Effector memory CD4-positive, alpha-beta T cell (primary cell): ENCODE measurements at regions not wholly inside any gene's neighbourhood (a gene's known extent, or its start where the extent isn't known, plus 50 kb on each side); places are given as distances from the start of the nearest gene placed in this dataset.

ENCODE experiments used
- DNase-seq, 3 donors: peaks; one replicate each; pipeline ENCODE4 v3.0.0-alpha.2; 2020
- H3K27ac ChIP-seq: 2 replicates; pipeline ENCODE4 v1.7.0; 2013; ENCODE audit warnings: mild to moderate bottlenecking, low read length, moderate library complexity; ENCODE audit not compliant: insufficient read depth, poor library complexity, severe bottlenecking
- H3K27me3 ChIP-seq: replicated peaks from 2 replicates; pipeline ENCODE4 v1.7.0; 2013; ENCODE audit warnings: mild to moderate bottlenecking, low read length; ENCODE audit not compliant: insufficient read depth, control insufficient read depth, poor library complexity, severe bottlenecking
- H3K36me3 ChIP-seq: 2 replicates; pipeline ENCODE4 v1.7.0; 2013; ENCODE audit warnings: mild to moderate bottlenecking, low read length, moderate library complexity; ENCODE audit not compliant: control insufficient read depth, insufficient read depth
- H3K4me1 ChIP-seq: 2 replicates; pipeline ENCODE4 v1.7.0; 2013; ENCODE audit warnings: low read length, mild to moderate bottlenecking; ENCODE audit not compliant: control insufficient read depth, insufficient read depth, poor library complexity, severe bottlenecking
- H3K4me3 ChIP-seq: 2 replicates; pipeline ENCODE4 v1.7.0; 2013; ENCODE audit warnings: low read length, low read depth, mild to moderate bottlenecking; ENCODE audit not compliant: insufficient read depth, poor library complexity, severe bottlenecking
- H3K9me3 ChIP-seq: 2 replicates; pipeline ENCODE4 v1.7.0; 2013; ENCODE audit warnings: mild to moderate bottlenecking, low read length, moderate library complexity; ENCODE audit not compliant: control insufficient read depth

DNA sequence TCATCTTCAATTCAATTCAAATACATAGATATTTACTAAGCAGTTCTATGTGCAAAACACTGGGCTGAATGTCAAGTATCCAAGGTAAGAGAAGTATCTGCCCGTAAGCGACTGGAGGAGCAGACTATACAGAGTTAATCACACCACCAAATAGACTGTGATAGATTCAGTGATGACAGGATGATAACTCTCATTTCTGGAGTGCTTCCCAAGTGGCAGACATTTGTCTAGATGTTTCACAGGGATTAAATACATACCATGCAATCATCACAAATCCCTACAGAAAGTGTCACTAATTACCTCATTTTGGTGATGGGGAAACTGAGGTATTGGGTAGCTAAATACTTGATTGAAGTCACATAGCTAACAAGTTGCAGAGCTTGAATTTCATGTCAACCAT lies 508.7 kb upstream of the TENM4 start:
- Histone ChIP-seq H3K9me3 (no peaks in the 10 kb centered on the region), H3K36me3 (no peaks in the 10 kb centered on the region), H3K4me1 (no peaks in the 10 kb centered on the region), H3K27ac (no peak overlapping the region), H3K27me3 (no peaks in the 10 kb centered on the region), H3K4me3 (no peak overlapping the region)
- no peak for DNase-seq

DNA sequence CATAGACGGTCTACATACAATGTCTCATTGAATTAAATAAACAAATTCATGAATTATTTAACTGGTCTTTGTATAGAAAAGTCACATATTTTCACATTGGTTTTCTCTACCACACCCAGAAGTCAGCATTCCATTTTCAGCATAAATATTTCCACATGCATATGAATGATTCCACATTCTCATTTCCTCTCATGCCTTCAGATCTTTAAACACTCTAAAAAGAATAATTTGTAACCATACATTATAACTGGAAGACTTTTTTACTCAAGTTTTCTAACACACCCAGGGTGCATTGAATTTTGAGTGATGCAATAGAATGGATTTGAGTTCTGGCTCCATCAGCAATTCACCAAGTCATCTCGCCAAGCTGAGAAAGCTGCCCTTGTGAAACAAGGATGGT lies 501.8 kb upstream of the TENM4 start:
- Histone ChIP-seq H3K4me3 (no peak overlapping the region), H3K36me3 (no peaks in the 10 kb centered on the region), H3K9me3 (no peaks in the 10 kb centered on the region), H3K27me3 (no peaks in the 10 kb centered on the region), H3K4me1 (no peaks in the 10 kb centered on the region), H3K27ac (no peak overlapping the region)
- no peak for DNase-seq

DNA sequence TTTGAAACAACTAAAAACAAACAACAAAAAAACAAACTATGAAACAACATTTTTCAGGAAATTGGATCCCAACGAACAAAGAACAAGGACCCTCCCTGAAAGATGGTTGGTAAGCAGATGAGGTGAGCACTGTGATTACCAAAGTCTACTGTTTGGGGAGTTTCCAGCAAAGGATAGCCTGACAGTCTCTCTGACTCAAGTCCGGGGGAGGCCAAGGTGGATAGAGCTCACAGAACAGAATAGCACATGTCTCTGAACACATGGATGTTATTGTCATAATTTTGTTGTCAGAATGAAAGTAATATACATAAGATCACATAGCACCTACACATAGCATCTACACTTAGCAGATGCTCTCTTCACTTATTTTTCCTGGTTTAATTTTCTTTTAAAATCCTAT lies 501.3 kb upstream of the TENM4 start:
- H3K27ac ChIP-seq, result no peak overlapping the region

DNA sequence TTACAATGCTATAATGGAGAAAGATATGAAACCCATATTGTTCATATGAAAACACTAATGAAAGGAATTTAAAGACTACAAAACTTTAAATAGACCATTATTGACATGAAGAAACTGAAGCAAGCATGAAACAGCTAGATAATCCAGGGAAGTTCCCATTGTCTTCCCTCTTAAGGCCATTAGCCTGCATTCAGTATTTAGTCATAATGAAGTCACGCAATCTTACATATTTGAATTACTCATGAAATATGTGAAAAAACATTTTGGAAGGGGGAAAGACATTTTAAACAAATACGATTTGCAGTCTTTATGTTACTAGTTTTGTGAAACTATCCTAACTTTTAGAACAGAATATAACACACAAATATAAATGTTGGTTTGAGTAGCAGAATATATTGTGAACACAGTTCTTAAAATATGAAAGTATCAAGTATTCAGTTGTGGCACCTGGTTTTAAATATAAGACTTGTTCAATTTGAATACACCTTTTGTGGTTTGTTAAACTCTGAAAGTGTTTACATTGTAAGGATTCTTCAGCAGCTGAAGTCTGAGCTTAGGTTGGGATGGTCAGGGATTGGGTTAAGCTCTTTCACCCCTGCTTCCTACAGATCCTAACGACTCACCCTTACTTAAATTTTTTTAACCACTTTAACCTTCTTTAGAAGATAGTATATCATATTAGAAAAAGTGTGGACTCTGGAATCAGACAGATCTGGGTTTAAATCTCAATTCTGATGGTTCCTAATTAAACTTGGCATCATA lies 500.3 kb upstream of the TENM4 start:
- no peaks in the 10 kb centered on the region for H3K4me1 ChIP-seq
- H3K9me3 ChIP-seq, result no peaks in the 10 kb centered on the region
- H3K27me3 ChIP-seq, result no peaks in the 10 kb centered on the region
- no peak for DNase-seq
- H3K36me3 ChIP-seq, result no peaks in the 10 kb centered on the region
- no peak overlapping the region for H3K4me3 ChIP-seq
- no peak overlapping the region for H3K27ac ChIP-seq

More for the DNA sequence above, 501.3 kb upstream of the TENM4 start:
- H3K9me3 ChIP-seq, result no peaks in the 10 kb centered on the region
- DNase-seq, result no peak
- no peaks in the 10 kb centered on the region for H3K36me3 ChIP-seq
- no peak overlapping the region for H3K4me3 ChIP-seq
- H3K27me3 ChIP-seq, result no peaks in the 10 kb centered on the region
- no peaks in the 10 kb centered on the region for H3K4me1 ChIP-seq

DNA sequence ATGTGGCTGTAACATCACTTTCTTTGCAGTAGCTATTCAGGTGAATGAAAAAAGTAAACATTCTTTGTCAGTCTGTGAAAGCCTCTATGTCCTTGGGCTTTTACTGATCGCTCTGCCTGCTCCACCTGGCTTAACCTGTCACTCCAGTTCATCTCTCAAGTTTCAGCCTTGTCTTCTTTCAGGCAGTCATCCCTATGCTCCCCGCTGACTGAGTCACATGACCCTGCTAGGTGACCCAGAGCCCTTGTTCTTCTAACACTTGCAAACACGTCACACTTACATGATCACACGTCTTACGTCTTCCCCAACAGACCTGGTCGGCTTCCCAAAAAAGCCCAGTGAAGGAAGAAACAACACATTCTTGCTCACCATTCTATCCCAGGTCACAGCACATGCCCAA lies 499.3 kb upstream of the TENM4 start:
- Histone ChIP-seq H3K9me3 (no peaks in the 10 kb centered on the region), H3K4me3 (no peak overlapping the region), H3K27me3 (no peaks in the 10 kb centered on the region), H3K36me3 (no peaks in the 10 kb centered on the region), H3K27ac (no peak overlapping the region), H3K4me1 (no peaks in the 10 kb centered on the region)
- DNase-seq, result no peak

DNA sequence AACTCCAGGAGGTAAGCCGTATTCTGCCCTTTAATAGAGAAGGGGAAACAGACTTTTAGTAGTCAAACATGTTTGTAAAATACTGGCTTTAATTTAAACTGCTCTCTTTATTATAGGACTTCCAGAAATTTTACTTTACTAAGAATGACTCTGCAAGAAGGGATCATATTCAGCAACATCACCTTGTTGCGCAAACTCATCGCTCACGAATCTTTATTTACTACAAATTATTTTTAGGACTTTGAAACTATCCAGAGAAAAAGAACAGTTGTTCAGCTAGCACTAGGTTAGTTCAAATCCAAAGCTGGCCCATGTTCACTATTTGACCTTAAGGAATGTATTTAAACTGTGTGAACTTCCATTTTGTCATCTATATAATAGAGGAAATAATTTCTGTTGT lies 498.3 kb upstream of the TENM4 start:
- no peak for DNase-seq
- H3K27me3 ChIP-seq, result no peaks in the 10 kb centered on the region
- no peaks in the 10 kb centered on the region for H3K36me3 ChIP-seq
- no peak overlapping the region for H3K27ac ChIP-seq
- no peak overlapping the region for H3K4me3 ChIP-seq
- no peaks in the 10 kb centered on the region for H3K9me3 ChIP-seq
- no peaks in the 10 kb centered on the region for H3K4me1 ChIP-seq

DNA sequence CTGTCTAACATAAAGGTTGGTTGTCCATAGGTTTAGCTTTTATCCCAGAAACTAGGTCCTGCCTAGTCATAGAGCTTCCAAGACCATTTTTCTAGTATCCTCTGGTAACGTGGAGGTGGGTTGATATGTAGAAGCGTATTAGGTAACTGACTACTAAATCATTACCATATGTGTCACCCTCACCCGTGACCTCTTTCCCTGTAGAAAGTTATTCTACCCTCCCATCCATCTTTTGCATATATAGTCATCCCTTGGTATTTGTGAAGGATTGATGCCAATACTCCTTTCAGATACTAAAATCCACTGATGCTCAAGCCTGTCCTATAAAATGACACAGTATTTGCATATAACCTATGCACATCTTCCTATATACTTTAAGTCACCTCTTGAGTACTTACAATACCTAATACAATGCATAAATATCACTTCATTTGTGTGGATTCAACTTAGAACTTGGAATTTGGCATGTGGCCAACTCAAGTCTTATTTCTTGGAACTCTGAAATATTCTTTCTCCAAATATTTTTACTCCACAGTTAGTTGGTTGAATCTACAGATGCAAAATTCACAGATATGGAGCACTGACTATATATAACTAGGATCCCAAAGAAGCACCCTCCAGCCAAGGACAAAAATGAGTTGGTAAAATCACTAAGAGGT lies 497.0 kb upstream of the TENM4 start:
- no peaks in the 10 kb centered on the region for H3K36me3 ChIP-seq
- no peak overlapping the region for H3K27ac ChIP-seq
- no peaks in the 10 kb centered on the region for H3K27me3 ChIP-seq
- no peak for DNase-seq
- H3K9me3 ChIP-seq, result no peaks in the 10 kb centered on the region
- no peaks in the 10 kb centered on the region for H3K4me1 ChIP-seq
- no peak overlapping the region for H3K4me3 ChIP-seq

DNA sequence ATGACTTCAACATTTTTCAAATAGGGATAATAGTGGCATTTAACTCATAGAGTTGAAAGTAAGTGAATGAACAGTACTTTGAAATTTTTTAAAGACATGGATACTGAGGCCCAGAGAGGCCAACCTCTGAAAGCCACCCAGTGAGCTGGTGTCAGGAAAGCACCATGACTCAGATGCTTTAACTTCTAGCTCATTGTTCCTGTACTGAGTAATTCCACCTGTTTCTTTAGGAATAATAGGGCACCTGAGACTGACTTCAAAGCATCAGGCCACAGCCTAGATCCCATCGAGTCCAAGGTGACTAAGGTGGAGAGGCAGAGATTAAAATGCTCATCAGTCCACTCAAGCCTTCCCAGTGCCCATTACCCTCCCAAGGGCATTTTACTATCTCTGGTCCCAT lies 491.8 kb upstream of the TENM4 start:
- H3K36me3 ChIP-seq, result no peaks in the 10 kb centered on the region
- H3K27ac ChIP-seq, result no peak overlapping the region
- no peak overlapping the region for H3K4me3 ChIP-seq
- no peaks in the 10 kb centered on the region for H3K27me3 ChIP-seq
- no peaks in the 10 kb centered on the region for H3K4me1 ChIP-seq
- DNase-seq, result no peak
- no peaks in the 10 kb centered on the region for H3K9me3 ChIP-seq

DNA sequence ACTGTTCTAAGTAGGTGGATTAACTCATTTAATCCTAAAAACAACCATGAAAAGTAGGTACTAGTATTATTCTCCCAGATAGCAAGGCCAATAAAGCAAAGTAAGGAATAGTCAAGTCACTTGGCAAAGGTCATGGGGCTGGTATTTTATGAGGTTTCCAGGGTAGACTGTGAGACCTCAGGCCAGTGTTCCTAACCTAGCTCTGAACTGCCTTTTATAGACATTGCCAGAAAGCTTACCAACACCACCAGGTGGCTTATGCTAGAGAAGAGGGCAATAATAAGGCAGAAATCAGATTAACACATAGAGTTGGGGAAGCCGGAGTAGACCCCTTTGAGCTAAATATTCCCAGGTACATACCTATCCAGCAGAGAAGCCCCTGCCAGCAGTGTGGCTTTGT lies 490.9 kb upstream of the TENM4 start:
- Histone ChIP-seq H3K36me3 (no peaks in the 10 kb centered on the region), H3K27me3 (no peaks in the 10 kb centered on the region), H3K4me3 (no peak overlapping the region), H3K4me1 (no peaks in the 10 kb centered on the region), H3K27ac (no peak overlapping the region), H3K9me3 (no peaks in the 10 kb centered on the region)
- DNase-seq, result no peak

DNA sequence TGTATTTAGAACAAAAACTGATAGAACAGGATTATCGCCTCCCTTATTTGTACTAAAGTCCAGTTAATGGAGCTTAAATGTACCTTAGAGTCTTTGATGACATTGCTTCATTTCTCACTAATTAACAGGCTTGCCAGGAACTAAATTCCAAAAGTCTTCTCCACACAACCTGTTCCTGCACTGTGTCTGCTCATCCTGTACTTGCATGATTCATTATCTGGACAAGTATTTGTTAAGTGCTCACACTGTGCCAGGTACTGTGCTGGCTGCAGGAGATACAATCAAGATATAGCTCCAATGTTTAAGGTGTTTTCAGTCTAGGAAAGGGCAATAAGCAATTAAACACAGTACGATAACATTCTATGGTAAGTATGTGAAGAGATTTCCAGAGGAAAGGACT lies 485.9 kb upstream of the TENM4 start:
- H3K36me3 ChIP-seq, result no peaks in the 10 kb centered on the region
- H3K27ac ChIP-seq, result no peak overlapping the region
- no peaks in the 10 kb centered on the region for H3K9me3 ChIP-seq
- H3K4me3 ChIP-seq, result no peak overlapping the region
- no peaks in the 10 kb centered on the region for H3K27me3 ChIP-seq
- no peak for DNase-seq
- no peaks in the 10 kb centered on the region for H3K4me1 ChIP-seq
